ENCODE measurements at regions not wholly inside any gene's neighbourhood (a gene's known extent, or its start where the extent isn't known, plus 50 kb on each side); places are given as distances from the start of the nearest gene placed in this dataset.

- no peak for DNase-seq (ENCODE audit: low spot score)
Observed at GRCh38 chr4:181488926-181489325, 754.3 kb upstream of the TENM3 start.

GRCh38 chr4:181498148-181498547, 745.1 kb upstream of the TENM3 start:
- DNase-seq (ENCODE audit: low spot score) = no peak

GRCh38 chr4:181502611-181503010, 740.6 kb upstream of the TENM3 start:
- no peak for DNase-seq (ENCODE audit: low spot score)

GRCh38 chr4:181503687-181504390, 739.4 kb upstream of the TENM3 start:
- no peak for DNase-seq (ENCODE audit: low spot score)

- DNase-seq (ENCODE audit: low spot score) = no peak
Observed at GRCh38 chr4:181504924-181505323, 738.3 kb upstream of the TENM3 start.

GRCh38 chr4:181507180-181507835, 735.9 kb upstream of the TENM3 start:
- no peak for DNase-seq (ENCODE audit: low spot score)

GRCh38 chr4:181507938-181508337, 735.3 kb upstream of the TENM3 start:
- no peak for DNase-seq (ENCODE audit: low spot score)

- DNase-seq (ENCODE audit: low spot score) = no peak
Observed at GRCh38 chr4:181508601-181509000, 734.6 kb upstream of the TENM3 start.

- no peak for DNase-seq (ENCODE audit: low spot score)
Observed at GRCh38 chr4:181509073-181509472, 734.1 kb upstream of the TENM3 start.

GRCh38 chr4:181517491-181517890, 725.7 kb upstream of the TENM3 start:
- no peak for DNase-seq (ENCODE audit: low spot score)

GRCh38 chr4:181520790-181521189, 722.4 kb upstream of the TENM3 start:
- no peak for DNase-seq (ENCODE audit: low spot score)

- DNase-seq (ENCODE audit: low spot score) = no peak
Observed at GRCh38 chr4:181523973-181524372, 719.2 kb upstream of the TENM3 start.

GRCh38 chr4:181524499-181524898, 718.7 kb upstream of the TENM3 start:
- DNase-seq (ENCODE audit: low spot score) = no peak

- no peak for DNase-seq (ENCODE audit: low spot score)
Observed at GRCh38 chr4:181525634-181526033, 717.6 kb upstream of the TENM3 start.

GRCh38 chr4:181528570-181529184, 714.5 kb upstream of the TENM3 start:
- peak; percentile 74 for DNase-seq (ENCODE audit: low spot score)

GRCh38 chr4:181529537-181529936, 713.7 kb upstream of the TENM3 start:
- no peak for DNase-seq (ENCODE audit: low spot score)

GRCh38 chr4:181536196-181536746, 706.9 kb upstream of the TENM3 start:
- DNase-seq (ENCODE audit: low spot score) = no peak

- DNase-seq (ENCODE audit: low spot score) = no peak
Observed at GRCh38 chr4:181536811-181537434, 706.3 kb upstream of the TENM3 start.

- no peak for DNase-seq (ENCODE audit: low spot score)
Observed at GRCh38 chr4:181538431-181538830, 704.8 kb upstream of the TENM3 start.

- peak; percentile 62 for DNase-seq (ENCODE audit: low spot score)
Observed at GRCh38 chr4:181541396-181541795, 701.8 kb upstream of the TENM3 start.

GRCh38 chr4:181548873-181549575, 694.2 kb upstream of the TENM3 start:
- DNase-seq (ENCODE audit: low spot score) = peak; percentile 96
